PC-3 (cell line): ENCODE measurements at regions not wholly inside any gene's neighbourhood (a gene's known extent, or its start where the extent isn't known, plus 50 kb on each side); places are given as distances from the start of the nearest gene placed in this dataset.

Experiments used
- ATAC-seq: fragments of 200-7000 bp; cut with Tn5 transposase; 2 replicates; pipeline ENCODE4 v1.9.1; 2020; ENCODE audit warnings: mild to moderate bottlenecking, moderate library complexity
- BruUV-seq: library from RNA; stranded (reverse); fragments of 400-500 nt; replicated peaks from 2 replicates; lab custom pipeline; 2021; lab: Mats Ljungman, UMichigan
- CTCF ChIA-PET: fragments of 300-600 bp; sonication (Branson Sonifier 250); formaldehyde crosslinking; loops from one replicate; lab custom pipeline; 2022; ENCODE audit warnings: antibody characterized with exemption; lab: Charles Lee
- POLR2A ChIA-PET: fragments of 300-600 bp; sonication (Branson Sonifier 250); formaldehyde crosslinking; loops from one replicate; lab custom pipeline; 2022; ENCODE audit warnings: antibody characterized with exemption; ENCODE audit not compliant: unreplicated experiment; lab: Charles Lee
- DNase-seq: peaks from one replicate; pipeline ENCODE4 v3.0.0-alpha.2; 2015
- H2AFZ ChIP-seq: fragments of 300-600 bp; sonication (generic); 2 replicates; pipeline ENCODE4 v1.6.0; 2016; ENCODE audit warnings: antibody characterized with exemption, low read length
- H3F3A ChIP-seq: fragments of 300-600 bp; sonication (generic); one replicate; pipeline ENCODE4 v1.6.0; 2017; ENCODE audit warnings: antibody characterized with exemption, low read length, control low read depth, mild to moderate bottlenecking; ENCODE audit not compliant: unreplicated experiment
- H3K27ac ChIP-seq: fragments of 300-600 bp; sonication (generic); 2 replicates; pipeline ENCODE4 v1.5.1; 2016; ENCODE audit warnings: mild to moderate bottlenecking, low read length
- H3K27me3 ChIP-seq: fragments of 300-600 bp; sonication (generic); 2 replicates; pipeline ENCODE4 v1.6.1; 2016; ENCODE audit warnings: low read length, mixed read lengths
- H3K36me3 ChIP-seq: fragments of 300-600 bp; sonication (generic); 2 replicates; pipeline ENCODE4 v1.6.1; 2016; ENCODE audit warnings: low read depth, mixed run types, low read length, mixed read lengths
- H3K4me1 ChIP-seq: fragments of 300-600 bp; sonication (generic); 2 replicates; pipeline ENCODE4 v1.5.1; 2016; ENCODE audit warnings: low read length; ENCODE audit not compliant: insufficient read depth
- H3K4me2 ChIP-seq: fragments of 300-600 bp; sonication (generic); 2 replicates; pipeline ENCODE4 v1.6.0; 2016; ENCODE audit warnings: low read length
- H3K4me3 ChIP-seq: fragments of 300-600 bp; sonication (generic); 2 replicates; pipeline ENCODE4 v1.5.1; 2016; ENCODE audit warnings: mild to moderate bottlenecking, low read length, mixed read lengths
- H3K79me2 ChIP-seq: fragments of 300-600 bp; sonication (generic); 2 replicates; pipeline ENCODE4 v1.6.1; 2017; ENCODE audit warnings: low read length, mixed read lengths
- H3K9ac ChIP-seq: fragments of 300-600 bp; sonication (generic); 2 replicates; pipeline ENCODE4 v1.6.0; 2016; ENCODE audit warnings: mild to moderate bottlenecking, low read length
- H3K9me2 ChIP-seq: fragments of 300-600 bp; sonication (generic); replicated peaks from 2 replicates; pipeline ENCODE4 v1.6.1; 2016; ENCODE audit warnings: mixed run types, low read length, mixed read lengths
- H3K9me3 ChIP-seq: fragments of 300-600 bp; sonication (generic); 2 replicates; pipeline ENCODE4 v1.6.1; 2016; ENCODE audit warnings: low read length, mixed read lengths
- H4K20me1 ChIP-seq: fragments of 300-600 bp; sonication (generic); 2 replicates; pipeline ENCODE4 v1.6.1; 2016; ENCODE audit warnings: low read length, mixed read lengths
- CTCF ChIP-seq: fragments of 300-600 bp; sonication (generic); conservative IDR thresholded peaks from 2 replicates; pipeline ENCODE4 v1.5.1; 2017; ENCODE audit warnings: antibody characterized with exemption, low read depth, mild to moderate bottlenecking, low read length
- EZH2 ChIP-seq: fragments of 300-600 bp; sonication (generic); IDR thresholded peaks from one replicate; pipeline ENCODE4 v1.6.1; 2017; ENCODE audit warnings: antibody characterized with exemption, mild to moderate bottlenecking, low read length; ENCODE audit not compliant: unreplicated experiment
- EZH2phosphoT487 ChIP-seq: fragments of 300-600 bp; sonication (generic); IDR thresholded peaks from 2 replicates; pipeline ENCODE4 v1.6.1; 2018; ENCODE audit warnings: mild to moderate bottlenecking, antibody characterized with exemption, low read length, borderline replicate concordance
- intact Hi-C: fragments of 100-400 bp; cut with micrococcal nuclease; formaldehyde crosslinking; loops from 2 replicates; pipeline ENCODE4 v1.9.0; 2023

GRCh38 chr5:139743804-139744203 lies 51.8 kb upstream of the PSD2 start:
- no peak overlapping the region for H3K4me2 ChIP-seq
- no peaks in the 10 kb centered on the region for H3K9me3 ChIP-seq
- H3K27me3 ChIP-seq, result peaks cover 27% of the 10 kb centered on the region
- no peak for TF ChIP-seq EZH2
- TF ChIP-seq CTCF, result no peak
- no peak for TF ChIP-seq EZH2phosphoT487
- intact Hi-C loops, result no loop called here
- H3K9ac ChIP-seq, result no peak overlapping the region
- H3K4me1 ChIP-seq, result peaks cover 27% of the 10 kb centered on the region
- POLR2A ChIA-PET, result no interaction called here
- H3F3A ChIP-seq, result no peaks in the 10 kb centered on the region
- H3K79me2 ChIP-seq, result no peaks in the 10 kb centered on the region
- DNase-seq, result no peak
- no TSS peak for BruUV-seq
- H3K9me2 ChIP-seq, result no peaks in the 10 kb centered on the region
- no peak overlapping the region for H3K27ac ChIP-seq
- no peak overlapping the region for H3K4me3 ChIP-seq
- H4K20me1 ChIP-seq, result no peaks in the 10 kb centered on the region
- H2AFZ ChIP-seq, result no peak overlapping the region
- CTCF ChIA-PET, result no interaction called here
- no peak for ATAC-seq
- no peaks in the 10 kb centered on the region for H3K36me3 ChIP-seq

GRCh38 chr5:139744471-139745131 lies 51.0 kb upstream of the PSD2 start:
- POLR2A ChIA-PET, result no interaction called here

More at GRCh38 chr5:139744471-139745131, 51.0 kb upstream of the PSD2 start:
- Histone ChIP-seq H3K79me2 (no peaks in the 10 kb centered on the region), H3K9me2 (no peaks in the 10 kb centered on the region), H4K20me1 (no peaks in the 10 kb centered on the region), H3K9me3 (no peaks in the 10 kb centered on the region), H3K9ac (no peak overlapping the region), H2AFZ (no peak overlapping the region), H3K36me3 (no peaks in the 10 kb centered on the region), H3K27me3 (peaks cover 27% of the 10 kb centered on the region), H3K4me3 (no peak overlapping the region), H3K4me2 (no peak overlapping the region), H3K4me1 (peaks cover 27% of the 10 kb centered on the region), H3F3A (no peaks in the 10 kb centered on the region), H3K27ac (no peak overlapping the region)
- no peak for TF ChIP-seq CTCF
- TF ChIP-seq EZH2phosphoT487, result no peak
- no peak for TF ChIP-seq EZH2
- BruUV-seq, result no TSS peak
- DNase-seq (no peak), ATAC-seq (no peak)
- CTCF ChIA-PET, result no interaction called here
- intact Hi-C loops, result no loop called here
